Mesendoderm (in vitro differentiated cells): ENCODE measurements at regions not wholly inside any gene's neighbourhood (a gene's known extent, or its start where the extent isn't known, plus 50 kb on each side); places are given as distances from the start of the nearest gene placed in this dataset. TPM values are rescaled to one million over a fixed set of nuclear protein-coding genes. Genes with fewer than 3 reads are reported as not detected.

Experiments used
- small RNA-seq: library from polyadenylated mRNA; stranded (forward); fragments of <200 nt; extraction: miRNeasy Mini kit (QIAGEN cat#:217004); gene quantifications from one replicate; pipeline ENCODE3, GENCODE V24; 2013; ENCODE audit not compliant: insufficient read depth

Small RNA genes lying in the stretch of these regions (small RNA-seq; reads per million reads assigned to genes)
- not detected for gene CYP46A4P
